Femur (tissue), 1 donor: ENCODE measurements at regions not wholly inside any gene's neighbourhood (a gene's known extent, or its start where the extent isn't known, plus 50 kb on each side); places are given as distances from the start of the nearest gene placed in this dataset.

Source experiments
- DNase-seq: peaks from one replicate; pipeline ENCODE4 v3.0.0-alpha.2; 2017

DNA sequence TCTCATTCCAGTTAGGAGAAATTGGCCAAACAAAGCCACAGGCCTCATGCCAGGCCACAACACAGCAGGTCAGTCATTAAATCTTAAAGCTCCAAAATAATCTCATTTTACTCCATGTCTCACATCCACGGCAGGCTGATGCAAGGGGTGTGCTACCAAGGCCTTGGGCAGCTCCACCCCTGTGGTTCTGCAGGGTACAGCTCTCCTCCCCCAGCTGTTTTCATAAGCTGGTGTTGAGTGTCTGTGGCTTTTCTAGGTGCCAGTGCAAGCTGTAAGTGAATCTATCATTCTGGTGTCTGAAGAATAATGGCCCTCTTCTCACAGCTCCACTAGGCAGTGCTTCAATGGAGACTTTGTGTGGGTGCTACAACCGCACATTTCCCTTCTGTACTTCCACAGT lies 949.2 kb downstream of the TECRL start:
- no peak for DNase-seq

GRCh38 chr4:63459329-63459728 lies 949.9 kb downstream of the TECRL start:
- DNase-seq = no peak

DNA sequence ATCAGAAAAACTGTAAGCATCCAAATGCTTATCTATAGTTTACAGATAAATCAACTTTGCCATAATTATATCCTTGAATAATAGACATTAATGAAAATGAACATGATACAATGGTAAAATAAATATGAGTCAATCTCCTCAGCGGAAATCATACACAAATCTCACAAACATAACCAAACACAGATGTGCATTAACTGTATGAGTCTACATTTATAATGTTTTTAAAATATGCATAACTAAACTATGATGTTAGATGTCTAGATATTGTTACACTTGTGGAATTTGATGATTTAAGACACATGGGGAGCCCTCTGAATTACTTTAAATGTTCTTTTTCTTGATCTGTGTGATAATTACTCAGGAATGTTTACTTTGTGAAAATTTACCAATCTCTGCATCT lies 951.2 kb downstream of the TECRL start:
- DNase-seq = no peak

- no peak for DNase-seq
Measured at GRCh38 chr4:63440236-63440635, 969.0 kb downstream of the TECRL start.

DNA sequence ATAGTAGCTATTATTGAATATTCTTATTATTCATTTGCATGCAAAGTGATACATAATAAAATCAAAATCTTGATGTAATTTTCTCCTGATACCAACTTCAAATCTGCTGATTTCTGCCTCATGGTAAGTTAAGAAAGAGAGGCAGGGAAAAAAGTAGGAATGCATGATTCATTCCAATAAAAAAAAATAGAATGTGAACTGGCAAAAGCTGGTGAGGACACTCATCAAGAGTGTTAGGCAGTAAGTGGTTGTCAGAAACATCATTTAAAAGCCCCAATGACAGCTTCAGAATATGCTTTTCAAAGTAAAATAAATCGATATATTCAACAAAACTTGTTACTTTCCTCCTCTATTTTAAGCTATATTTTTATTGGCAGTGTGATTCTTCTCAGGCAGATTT lies 979.1 kb downstream of the TECRL start:
- no peak for DNase-seq

- no peak for DNase-seq
Measured at GRCh38 chr4:63396269-63396668, 1013.0 kb downstream of the TECRL start.

- no peak for DNase-seq
Measured at GRCh38 chr4:63393544-63393943, 1015.7 kb downstream of the TECRL start.

- no peak for DNase-seq
Measured at GRCh38 chr4:63379750-63380522, 1029.3 kb downstream of the TECRL start.

DNA sequence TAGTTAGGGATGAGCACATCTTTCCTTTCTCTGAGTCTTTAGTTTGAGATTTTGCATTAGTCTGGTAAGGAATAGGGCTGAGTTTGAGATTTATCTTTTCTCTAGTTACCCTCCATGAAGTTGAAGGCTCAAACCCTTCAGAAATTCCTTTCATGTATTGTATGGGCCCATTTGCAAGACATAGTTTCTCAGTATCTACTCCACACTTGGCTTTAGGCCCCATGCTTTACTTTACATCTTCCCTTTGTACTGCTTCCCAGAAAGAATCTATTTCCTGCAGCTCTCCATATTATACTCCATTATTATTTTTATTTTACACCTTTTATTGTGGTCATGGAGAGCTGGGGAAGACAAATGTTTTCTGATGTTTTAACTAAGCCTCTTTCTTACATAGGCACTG lies 1038.2 kb downstream of the TECRL start:
- DNase-seq = no peak

DNA sequence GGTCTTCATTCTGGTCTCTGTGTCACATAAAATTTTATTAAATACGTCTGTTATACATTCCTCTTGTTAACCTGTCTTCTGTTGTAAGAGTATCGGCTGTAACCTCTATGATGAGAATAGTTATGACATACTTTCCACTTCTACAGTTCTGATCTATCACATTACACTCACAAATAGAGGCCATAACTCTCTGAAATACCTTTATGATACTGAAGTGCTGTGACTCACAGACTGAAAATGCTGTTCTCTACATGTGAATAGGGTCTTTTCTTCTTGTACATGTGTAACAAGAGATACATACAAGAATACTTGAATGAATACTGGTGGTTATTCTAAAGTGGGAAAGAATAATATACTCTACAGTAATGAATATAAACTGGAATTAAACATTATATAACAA lies 1047.6 kb downstream of the TECRL start:
- no peak for DNase-seq

- DNase-seq = no peak
Measured at GRCh38 chr4:63361066-63361465, 1048.2 kb downstream of the TECRL start.

GRCh38 chr4:63349674-63350025 lies 1059.6 kb downstream of the TECRL start:
- no peak for DNase-seq

- no peak for DNase-seq
Measured at GRCh38 chr4:63348735-63349673, 1060.2 kb downstream of the TECRL start.

GRCh38 chr4:63325140-63325539 lies 1084.1 kb downstream of the TECRL start:
- DNase-seq = no peak

GRCh38 chr4:63316633-63317032 lies 1092.6 kb downstream of the TECRL start:
- DNase-seq = no peak

DNA sequence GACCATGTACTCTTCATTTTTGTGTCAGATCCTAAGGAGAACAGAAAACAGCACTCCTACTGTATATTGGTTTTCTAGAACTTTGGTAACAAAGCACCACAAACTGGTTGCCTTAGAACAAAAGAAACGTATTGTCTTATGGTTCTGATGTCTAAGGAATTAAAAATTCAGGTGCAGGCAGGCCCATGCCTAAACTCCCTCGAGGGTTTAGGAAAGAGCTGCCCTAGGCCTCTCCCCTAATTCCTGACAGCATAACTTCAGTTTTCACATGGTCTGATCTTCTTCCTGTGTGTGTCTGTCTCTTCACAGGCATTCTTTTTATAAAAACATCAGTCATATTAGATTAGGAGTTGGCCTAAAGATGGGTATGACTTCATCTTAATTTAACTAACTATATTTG lies 1093.6 kb downstream of the TECRL start:
- DNase-seq = no peak

- no peak for DNase-seq
Measured at GRCh38 chr4:63308697-63309096, 1100.6 kb downstream of the TECRL start.

- no peak for DNase-seq
Measured at GRCh38 chr4:63302792-63303191, 1106.5 kb downstream of the TECRL start.

GRCh38 chr4:63302078-63302477 lies 1107.2 kb downstream of the TECRL start:
- DNase-seq = no peak

DNA sequence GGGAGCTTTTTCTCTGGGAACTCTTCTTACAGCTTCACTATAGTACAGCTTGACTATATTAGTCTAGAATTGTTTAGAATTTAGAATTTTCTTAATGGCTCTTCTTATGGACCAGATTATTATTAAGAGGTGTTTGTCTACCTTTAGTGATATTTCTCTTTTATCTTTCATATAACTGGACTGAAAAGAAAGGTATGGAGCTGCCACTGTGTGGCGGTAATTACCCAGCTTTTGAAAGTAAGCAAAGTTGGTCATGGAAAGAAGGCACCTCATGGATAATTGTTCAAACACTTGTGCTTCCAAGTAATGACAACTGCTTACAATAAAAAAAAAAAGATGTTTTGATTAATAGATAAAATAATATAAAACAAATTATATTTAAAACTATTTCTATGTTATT lies 1112.5 kb downstream of the TECRL start:
- DNase-seq = peak; percentile 31

DNA sequence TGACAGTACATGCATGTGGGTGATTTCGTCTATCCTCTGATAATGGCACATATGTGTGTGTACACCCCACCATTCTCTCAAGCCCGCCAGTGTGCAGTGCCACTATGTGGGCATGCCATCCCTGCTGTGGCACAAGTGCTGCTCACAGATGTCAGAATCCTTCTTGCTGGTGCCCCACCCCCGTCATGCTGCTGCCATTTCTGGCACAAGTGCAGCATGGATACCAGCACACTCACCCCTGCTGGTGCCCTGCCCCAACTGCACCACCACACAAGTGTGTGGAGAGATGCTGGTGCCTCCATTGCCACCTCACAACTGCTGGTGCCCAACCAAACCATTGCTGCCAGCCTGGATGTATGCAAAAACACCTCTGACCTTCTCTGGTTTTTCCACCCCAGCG lies 1133.8 kb downstream of the TECRL start:
- no peak for DNase-seq

DNA sequence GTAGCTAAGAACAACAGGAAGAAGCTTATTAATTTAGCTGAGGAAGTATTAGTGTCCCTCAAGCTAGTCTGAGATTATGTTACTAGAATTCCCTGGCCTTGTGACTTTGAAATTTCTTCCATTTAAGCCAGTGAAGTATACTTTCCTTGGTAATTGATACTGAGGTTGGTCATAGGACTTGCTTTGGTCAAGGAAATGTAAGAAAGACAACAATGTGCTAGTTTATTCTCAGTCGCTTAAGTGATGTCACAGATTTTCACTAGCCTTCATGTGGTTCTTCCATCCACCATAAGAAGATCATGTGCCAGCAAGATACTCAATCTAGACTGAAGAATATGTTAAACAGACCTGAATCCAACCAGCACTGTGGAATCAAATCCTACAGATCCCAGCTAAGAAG lies 1140.1 kb downstream of the TECRL start:
- no peak for DNase-seq

- DNase-seq = no peak
Measured at GRCh38 chr4:63233671-63234070, 1175.6 kb downstream of the TECRL start.

GRCh38 chr4:63232058-63232457 lies 1177.2 kb downstream of the TECRL start:
- DNase-seq = no peak
